HG03378 (cell line): ENCODE measurements at regions not wholly inside any gene's neighbourhood (a gene's known extent, or its start where the extent isn't known, plus 50 kb on each side); places are given as distances from the start of the nearest gene placed in this dataset.
A peak's percentile ranks its signal among the peaks of the same experiment; 100 is the strongest.
"Not testable (repeated sequence)": the region's sequence is repeated elsewhere in the genome, so short reads cannot be mapped to it uniquely, and the experiment has no call there.

Source experiments
- ATAC-seq: cut with Tn5 transposase; IDR thresholded peaks from one replicate; pipeline ENCODE4 v1.9.1; 2021; ENCODE audit warnings: mild to moderate bottlenecking, moderate library complexity; ENCODE audit not compliant: unreplicated experiment

- no peak for ATAC-seq
Observed at GRCh38 chr5:82663225-82663624, 385.1 kb upstream of the RPS23 start.

DNA sequence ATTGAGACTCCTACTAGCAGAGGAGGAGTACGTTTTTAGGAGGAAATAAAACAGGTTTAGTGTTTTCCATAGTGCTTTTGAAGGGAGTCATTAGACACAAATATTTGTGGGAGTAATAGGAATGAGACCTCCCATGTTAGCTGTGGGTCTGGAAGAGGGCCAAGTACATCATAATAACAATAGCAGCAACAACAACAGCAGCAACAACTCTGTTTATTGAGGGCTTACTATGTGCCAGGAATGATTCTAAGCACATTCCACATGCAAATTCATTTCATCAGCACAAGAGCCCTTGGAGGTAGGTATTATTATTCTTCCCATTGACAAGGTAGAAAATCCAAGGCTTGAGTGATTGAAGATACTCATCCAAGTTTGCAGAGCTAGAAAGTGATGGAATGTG lies 384.2 kb upstream of the RPS23 start:
- no peak for ATAC-seq

DNA sequence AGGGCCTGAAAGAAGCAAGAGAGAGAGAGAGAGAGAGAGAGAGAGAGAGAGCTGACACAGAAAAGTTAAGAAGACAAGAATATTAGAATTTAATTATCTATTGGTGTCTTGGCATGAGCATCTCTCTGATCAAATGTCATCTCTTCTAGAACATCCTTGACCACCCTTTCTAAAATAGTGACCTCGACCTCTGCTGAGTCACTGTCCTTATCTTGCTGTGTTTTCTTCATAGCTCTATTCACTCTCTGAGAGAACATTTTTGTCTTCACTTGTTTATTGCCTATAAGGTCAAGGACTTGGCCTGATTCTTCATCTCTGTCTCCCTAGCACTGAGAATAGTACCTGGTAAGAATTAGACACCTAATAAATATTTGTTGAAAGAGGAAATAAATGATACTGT lies 383.8 kb upstream of the RPS23 start:
- ATAC-seq: no peak

- no peak for ATAC-seq
Observed at GRCh38 chr5:82661462-82661861, 383.3 kb upstream of the RPS23 start.

DNA sequence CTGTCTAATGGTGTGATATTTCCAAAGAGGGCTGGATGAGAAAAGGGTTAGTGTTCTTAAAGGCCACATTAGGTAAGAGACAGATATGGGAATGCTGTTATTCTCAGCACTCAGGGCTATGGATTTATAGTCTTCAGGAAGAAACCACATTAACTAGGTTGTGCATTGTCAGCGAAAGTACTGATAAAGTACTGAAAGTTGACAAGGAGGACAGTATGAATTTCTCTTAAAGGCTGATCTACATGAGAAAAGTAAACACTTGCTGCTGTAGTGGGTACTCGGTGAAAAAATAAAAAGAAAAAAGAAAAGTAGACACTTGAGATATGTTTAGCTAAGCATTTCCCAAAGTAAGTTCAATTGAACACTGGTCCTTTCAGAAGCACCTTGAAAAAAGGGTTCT lies 381.0 kb upstream of the RPS23 start:
- no peak for ATAC-seq

GRCh38 chr5:82657033-82657699 lies 379.0 kb upstream of the RPS23 start:
- ATAC-seq: no peak

DNA sequence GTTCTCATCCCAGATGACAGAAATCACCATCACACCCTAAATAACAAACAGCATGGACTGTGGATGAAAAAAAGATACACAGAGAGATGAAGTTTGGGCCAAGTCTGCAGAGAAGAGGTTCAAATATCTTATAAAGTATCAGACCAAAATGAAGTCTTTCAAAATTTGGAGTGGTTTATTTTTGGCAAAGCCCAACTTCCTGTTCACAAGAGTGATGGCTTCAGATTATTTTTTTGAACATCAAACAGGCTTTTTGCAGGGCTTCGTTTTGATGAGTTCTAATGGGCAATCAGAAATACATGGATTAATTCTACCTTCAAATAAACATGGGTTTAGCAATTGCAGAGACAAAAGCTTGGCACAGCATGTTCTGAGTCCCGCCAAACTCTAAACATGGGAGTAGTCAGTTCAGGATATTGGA lies 378.2 kb upstream of the RPS23 start:
- no peak for ATAC-seq

- no peak for ATAC-seq
Observed at GRCh38 chr5:82655078-82655477, 376.9 kb upstream of the RPS23 start.

GRCh38 chr5:82649943-82650342 lies 371.8 kb upstream of the RPS23 start:
- no peak for ATAC-seq

DNA sequence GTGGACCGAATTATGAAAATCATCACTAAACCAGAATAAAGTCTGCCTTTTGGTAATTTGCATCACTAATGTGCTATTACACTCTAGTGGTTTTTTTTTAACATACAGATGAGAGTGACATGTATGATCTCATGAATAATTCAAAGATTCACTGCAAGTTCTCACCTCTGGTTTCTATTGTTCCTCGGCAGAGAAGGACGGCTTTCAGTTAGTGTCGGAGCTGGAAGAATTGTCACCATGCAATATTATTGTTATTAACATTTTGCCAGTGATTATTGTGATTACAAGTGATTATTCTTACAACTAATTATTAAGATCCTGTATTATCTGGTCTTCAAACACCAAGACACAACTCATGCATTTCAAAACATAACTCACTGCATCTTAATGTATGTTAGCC lies 366.6 kb upstream of the RPS23 start:
- ATAC-seq: no peak

- ATAC-seq: no peak
Observed at GRCh38 chr5:82644229-82644628, 366.1 kb upstream of the RPS23 start.

- ATAC-seq: no peak
Observed at GRCh38 chr5:82642313-82642712, 364.2 kb upstream of the RPS23 start.

DNA sequence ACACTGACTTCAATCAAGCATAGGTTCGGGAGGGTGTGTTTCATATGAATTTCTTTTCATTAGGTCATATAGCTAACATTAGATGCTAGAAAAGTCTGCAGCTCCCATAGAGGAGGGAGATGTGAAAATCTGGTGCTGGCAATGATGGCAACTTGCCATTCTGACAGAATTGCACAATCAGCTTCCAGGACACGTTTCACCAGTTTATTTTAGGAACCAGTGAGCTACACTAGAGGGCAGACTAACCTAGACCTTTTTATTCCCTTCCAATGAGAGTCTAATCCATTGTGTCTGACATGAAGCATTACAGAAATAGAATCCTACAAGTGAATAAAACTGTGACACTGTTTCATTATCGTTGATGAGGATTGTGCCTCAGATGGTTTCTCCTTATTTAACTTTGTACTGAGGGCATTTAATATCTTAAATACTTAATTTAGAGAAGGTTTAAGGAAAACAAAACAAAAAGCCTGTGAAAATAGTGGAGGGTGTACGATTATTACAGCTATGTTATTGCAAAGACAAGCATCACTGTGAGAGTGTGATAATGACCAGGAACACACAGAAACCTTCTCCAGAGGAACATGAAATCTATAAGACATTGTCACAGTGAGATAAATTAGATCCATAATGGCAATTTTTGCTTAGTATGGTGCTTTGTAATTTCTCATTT lies 363.3 kb upstream of the RPS23 start:
- peak; percentile 80 for ATAC-seq

DNA sequence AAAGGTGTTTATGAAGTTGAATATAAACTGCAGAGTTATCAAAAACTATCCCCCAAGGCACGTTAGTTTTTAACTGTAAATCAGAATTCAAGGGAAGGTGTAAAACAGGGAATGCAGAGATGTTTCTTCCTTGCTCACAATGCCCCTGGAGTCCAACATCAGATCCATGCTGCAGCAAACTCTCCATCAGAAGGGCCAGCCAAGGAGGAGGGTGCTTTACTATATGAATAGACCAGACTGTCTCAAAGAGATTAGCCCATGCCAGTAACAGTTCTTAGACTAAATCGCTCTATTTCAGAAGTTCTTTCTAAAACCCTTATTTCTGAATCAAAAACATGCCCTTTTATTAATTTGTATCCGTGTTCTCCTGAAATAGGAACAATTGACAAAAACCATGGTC lies 362.8 kb upstream of the RPS23 start:
- no peak for ATAC-seq

GRCh38 chr5:82639393-82640144 lies 361.4 kb upstream of the RPS23 start:
- ATAC-seq: no peak

DNA sequence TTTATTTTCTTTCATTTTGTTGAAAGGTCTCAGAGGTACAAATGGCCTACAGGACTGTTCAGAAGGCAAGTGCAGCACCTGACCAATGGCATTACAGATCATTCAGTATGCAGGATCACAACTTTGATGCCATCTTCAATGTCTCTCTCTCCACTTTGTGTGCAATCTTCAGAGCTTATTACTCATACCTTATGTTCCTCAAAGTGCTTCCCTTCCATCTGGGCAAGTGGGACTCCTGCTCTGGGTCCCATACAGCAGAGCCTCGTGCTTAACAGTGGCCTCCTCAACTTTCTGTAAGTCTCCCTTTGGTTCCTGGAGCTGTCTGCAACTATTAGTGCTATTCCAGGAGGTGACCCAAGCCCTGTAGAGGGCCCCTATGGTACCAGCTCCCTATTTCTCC lies 358.4 kb upstream of the RPS23 start:
- no peak for ATAC-seq

- no peak for ATAC-seq
Observed at GRCh38 chr5:82635561-82636288, 357.6 kb upstream of the RPS23 start.

- no peak for ATAC-seq
Observed at GRCh38 chr5:82628364-82628910, 350.3 kb upstream of the RPS23 start.

DNA sequence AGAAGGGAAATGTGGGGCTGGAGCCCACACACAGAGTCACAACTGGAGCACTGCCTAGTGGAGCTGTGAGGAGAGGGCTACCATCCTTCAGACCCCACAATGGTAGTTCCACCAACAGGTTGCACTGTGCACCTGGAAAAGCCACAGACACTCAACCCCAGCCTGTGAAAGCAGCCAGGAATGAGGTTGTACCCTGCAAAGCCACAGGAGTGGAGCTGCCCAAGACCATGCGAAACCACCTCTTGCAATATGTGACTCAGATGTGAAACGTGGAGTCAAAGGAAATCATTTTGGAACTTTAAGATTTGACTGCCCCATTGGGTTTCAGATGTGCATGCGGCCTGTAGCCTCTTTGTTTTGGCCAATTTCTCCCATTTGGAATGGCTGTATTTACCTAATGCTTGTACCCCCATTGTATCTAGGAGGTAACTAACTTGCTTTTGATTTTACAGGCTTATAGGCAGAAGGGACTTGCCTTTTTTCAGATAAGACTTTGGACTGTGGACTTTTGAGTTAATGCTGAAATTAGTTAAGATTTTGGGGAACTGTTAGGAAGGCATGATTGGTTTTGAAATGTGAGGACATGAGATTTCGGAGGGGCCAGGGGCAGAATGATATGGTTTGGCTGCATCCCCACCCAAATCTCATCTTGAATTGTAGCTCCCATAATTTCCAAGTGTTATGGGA lies 348.9 kb upstream of the RPS23 start:
- ATAC-seq: not testable (repeated sequence)

DNA sequence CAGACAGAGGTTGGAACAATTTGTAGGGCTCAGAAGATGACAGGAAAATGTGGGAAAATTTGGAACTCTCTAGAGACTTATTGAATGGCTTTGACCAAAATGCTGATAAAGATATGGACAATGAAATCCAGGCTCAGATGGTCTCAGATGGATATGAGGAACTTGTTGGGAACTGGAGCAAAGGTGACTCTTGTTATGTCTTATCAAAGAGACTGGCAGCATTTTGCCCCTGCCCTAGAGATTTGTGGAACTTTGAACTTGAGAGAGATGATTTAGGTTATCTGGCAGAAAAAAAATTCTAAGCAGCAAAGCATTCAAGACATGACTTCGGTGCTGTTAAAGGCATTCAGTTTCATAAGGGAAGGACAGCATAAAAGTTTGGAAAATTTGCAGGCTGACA lies 347.9 kb upstream of the RPS23 start:
- not testable (repeated sequence) for ATAC-seq

- no peak for ATAC-seq
Observed at GRCh38 chr5:82624062-82624461, 345.9 kb upstream of the RPS23 start.
